SKM-1 treated with dmso at 0.1 percent for 144 hours (cell line): ENCODE measurements at regions not wholly inside any gene's neighbourhood (a gene's known extent, or its start where the extent isn't known, plus 50 kb on each side); places are given as distances from the start of the nearest gene placed in this dataset.

Experiments used
- DNase-seq: peaks from one replicate; lab custom pipeline; 2025; ENCODE audit not compliant: unreplicated experiment; lab: John Stamatoyannopoulos, UW

DNA sequence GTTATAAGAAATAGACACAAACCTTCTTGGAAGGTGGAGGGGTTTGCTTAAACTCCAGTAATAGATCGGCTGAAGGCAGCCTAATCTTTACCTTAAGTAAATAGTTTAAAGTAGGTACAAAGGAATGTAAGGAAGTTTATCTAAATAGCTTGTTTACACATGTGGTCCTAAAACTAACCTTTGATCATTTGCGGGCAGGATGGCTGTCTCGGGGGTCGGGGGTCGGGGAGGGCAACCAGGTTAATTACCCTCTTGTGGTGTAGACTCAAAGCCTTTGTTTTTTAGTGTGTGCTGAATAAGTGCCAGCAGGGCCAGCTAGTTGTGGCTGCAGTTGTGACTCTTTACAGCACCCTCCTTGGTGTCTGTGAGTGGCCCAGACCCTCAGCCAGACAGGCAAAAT is 256.9 kb upstream of the SESN3 start:
- DNase-seq: no peak

DNA sequence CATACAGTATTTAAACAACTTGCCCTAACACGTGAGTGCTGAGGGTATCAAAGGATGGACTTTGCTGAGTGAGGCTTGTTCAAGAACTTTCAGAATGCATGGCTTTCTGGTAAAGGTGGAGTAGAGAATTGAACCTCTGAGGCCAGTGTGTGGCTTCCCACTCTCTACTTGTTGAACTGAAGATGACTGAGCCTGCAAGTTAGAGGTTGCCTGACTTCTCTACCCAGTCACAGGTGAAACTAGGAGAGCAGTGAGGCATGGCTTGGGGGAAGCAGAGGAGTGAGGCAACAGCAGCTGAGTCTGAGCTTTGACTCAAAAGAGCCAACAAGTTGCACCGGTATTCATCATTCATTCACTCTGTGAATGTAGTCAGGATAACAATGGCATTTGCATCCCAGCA is 256.4 kb upstream of the SESN3 start:
- no peak for DNase-seq

DNA sequence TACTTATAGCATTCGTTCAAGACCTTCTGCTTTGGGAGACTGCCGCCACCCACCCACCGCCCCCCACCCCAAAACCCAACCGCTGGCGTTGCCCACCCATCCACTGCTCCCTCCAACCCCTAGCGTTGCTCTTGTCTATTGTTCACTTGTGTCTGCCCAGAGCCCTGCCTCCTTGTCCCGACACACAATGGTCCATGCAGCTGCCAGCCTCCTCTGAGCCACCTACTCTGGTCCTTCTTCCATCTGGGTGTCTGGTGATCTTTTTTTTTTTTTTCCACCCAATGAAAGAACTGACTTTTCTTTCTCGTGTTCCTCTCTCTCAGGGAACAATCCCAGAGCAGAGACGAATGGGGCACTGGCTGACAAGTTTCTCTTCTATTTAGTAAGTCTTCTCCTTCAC is 256.0 kb upstream of the SESN3 start:
- no peak for DNase-seq

DNA sequence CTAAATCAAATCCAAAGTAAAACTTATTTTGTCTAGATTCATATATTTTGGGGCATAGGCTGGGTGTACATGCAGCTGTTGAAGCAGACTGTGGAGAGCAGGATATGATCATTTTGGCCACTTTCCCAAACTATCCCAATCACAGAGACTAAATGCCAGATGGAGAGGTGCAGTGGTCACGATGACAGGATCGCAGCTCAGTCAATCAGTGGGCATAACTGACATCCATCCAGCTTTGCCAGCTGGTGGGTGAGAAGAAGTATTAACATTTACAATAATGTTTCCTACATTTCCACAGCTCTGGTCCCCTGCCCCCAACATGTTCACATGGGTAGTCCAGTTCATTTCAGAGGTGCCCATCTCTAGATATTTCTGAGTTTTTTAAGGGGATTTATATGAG is 255.5 kb upstream of the SESN3 start:
- DNase-seq: no peak

DNA sequence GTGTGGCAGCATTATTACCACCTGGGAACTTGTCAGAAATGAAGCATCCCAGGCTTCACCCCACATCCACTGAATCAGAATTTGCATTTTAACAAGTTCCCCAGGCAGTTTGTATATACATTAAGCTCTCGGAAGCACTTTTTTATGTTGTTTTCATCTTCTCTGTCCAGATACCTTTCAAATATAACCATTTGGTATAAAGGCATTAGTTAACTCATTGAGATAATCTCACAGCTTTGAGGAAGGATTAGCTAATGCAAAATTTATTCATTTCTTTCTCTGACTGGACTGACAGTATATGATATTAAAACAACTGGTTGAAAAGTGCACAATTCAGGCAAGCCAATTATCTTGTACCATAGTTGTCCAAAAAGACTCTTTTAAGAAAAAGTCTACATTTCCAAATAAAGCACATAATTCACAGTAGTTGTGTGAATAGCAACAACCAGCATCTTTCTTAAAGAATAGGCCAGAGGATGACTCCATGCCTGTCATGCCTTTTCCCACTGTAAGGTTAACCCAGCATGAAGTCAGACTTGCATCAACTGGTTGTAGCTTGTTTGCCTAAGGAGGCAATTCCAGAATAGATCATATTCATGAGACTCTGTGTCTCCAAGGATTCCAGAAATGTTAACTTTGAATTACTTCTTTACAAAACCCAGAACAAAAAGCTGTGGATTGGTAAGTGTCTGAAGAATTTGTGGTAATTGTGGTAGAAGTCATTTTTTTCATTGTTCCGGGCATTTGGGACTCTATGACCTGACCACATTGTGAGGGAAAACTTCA is 254.3 kb upstream of the SESN3 start:
- DNase-seq: no peak

DNA sequence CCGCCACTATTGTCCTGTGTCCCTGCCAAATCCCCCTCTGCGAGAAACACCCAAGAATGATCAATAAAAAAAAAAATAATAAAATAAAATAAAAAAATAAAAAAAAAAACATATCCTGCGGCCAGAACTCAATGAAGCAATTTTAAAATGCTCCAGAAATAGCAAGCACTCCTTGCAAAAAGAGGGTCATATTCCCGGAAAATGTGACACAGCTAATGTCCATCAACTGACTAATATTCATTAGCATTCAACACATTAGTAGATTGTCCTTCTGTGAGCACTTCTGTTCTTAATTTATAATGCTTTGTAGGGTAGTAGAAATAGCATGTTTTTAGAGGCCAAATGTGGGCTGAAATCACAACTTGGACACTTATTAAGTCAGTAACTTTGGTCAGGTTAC is 252.3 kb upstream of the SESN3 start:
- no peak for DNase-seq

DNA sequence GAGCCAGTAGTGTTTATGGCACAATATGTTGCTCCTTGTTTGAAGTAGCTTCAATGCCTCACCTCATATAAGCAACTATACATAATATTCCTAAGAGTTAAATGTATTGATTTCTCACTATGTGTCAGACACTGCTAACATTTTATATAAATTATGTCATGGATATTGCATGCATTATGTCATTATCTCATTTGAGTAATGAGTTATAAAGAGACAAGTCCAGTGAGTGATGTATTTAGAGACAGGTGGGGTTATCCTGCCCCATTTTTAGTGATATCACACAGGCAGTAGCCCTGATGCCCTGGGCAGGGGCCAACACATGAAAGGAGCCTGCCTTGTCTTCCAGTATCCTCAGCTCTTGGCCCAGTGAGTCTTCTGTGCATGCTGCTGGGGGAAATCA is 247.0 kb upstream of the SESN3 start:
- DNase-seq: no peak

DNA sequence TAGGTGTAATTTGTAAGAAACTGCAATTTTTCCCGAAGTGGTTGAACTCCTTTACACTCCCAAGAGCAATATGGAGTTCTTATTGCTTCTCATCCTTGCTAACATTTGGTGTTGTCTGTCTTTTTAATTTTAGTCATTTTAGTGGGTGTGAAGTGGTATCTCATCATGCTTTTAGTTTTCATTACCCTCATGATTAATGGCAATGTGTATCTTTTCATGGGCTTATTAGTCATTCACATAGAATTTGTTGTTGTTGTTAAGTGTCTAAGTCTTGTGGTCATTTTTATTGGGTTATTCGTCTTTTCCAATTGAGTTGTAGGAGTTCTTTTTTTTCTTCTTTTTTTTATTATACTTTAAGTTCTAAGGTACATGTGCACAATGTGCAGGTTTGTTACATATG is 238.3 kb upstream of the SESN3 start:
- no peak for DNase-seq

DNA sequence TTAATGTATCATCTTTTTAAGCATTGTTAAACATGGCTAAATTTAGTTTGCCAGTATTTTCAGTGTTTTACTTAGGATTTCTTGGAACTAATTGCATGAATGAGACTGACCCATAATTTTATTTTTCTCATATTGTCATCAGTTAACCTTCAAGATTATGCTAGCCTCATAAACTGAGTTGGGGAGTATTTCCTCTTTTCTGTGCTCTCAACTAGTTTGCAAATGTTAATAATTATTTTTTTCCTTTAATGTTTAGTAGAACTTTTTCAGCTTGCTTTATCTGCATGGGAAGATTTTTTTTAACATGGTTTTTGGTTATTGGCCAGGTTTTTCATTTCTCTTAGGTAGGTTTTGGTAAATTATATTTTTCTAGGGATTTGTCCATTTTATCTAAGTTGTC is 235.4 kb upstream of the SESN3 start:
- DNase-seq: no peak

DNA sequence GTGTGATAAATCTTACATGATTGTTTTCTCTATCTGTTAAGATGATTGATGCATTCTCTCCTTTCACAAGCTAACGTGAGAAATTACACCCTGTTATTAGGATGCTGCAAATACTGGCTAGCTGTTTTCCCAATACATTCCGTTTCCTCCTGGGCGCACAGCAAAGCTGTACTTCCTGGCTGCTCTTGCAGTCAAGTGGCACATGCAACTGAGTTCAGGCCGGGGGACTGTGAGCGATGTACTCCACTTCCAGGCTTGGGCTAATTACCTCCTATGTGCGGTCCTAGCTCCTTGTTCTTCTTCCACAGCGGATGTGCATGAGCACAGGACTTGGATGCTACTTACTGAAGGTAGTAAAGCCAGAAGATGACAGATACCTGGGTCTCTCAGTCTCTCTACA is 234.9 kb upstream of the SESN3 start:
- no peak for DNase-seq

DNA sequence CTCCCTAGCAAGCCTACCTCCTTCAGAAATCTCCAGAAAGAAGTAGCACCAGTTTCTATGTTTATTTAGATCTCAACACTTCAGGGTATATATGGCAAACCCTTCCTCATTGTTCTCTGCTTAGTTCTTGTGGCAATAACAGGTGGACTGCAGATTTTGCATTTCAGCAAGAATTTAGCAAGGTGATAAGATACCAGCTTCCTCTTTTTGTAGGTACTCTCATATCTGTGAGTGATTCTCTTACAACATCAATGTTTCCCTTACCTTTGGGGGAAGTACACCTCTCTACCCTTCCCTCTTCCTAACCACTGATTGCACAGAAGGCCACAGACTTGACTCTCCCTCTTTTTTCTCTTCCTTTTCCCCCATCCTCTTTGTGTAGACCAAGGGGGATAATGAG is 230.9 kb upstream of the SESN3 start:
- DNase-seq: peak; percentile 35

DNA sequence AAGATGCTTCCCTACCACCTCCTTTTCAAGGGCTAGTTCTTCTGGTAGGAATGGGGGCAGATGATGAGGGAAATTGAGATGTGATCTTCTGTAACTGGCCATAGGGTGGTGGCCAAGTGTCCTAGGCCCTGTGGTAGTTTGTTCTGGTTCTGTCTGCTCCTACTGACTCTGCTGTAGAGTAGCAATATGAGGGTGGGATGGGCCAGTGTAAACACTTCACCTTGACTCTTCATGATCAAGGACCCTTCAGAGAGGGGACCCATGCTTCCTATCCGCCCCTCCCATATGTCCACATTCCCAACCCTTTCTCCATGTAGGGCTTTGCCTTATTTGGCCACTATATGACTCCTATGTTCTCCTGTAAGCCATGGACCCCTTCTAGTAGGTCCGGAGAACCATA is 230.3 kb upstream of the SESN3 start:
- DNase-seq: no peak

DNA sequence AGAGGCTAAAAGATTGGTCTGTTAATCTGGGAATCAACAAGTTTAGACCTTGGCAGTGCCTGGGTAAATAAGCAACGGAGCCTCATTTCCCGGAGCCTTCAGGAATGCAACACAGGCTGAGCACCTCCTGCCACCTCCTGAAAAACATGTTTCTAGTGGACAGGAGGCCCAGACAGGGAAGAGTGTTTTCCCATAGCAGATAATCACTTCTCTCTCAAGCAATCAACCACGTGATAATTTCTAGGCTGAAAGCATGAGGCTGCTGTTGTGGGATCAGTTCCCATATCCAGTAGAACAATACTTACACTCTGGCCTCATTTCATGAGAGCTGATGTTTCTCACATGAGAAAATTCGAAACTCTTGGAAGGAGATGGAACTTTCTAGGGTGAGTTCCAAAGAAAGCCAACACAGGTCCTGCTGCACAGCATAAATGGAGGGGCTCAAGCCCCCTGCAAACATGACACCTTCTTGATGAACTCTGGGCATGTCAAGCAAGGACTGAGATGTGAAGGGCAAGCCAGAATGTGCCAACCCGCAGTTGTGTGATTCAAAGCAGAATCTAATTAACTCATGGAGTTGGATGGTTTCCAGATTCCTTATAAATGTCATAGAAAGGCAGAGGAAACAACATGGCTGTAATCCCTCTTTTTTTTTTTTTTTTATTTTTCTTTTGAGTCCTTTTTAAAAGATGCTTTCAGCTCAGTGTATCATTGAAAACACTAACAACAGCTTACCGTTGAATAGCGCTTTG is 228.5 kb upstream of the SESN3 start:
- no peak for DNase-seq

DNA sequence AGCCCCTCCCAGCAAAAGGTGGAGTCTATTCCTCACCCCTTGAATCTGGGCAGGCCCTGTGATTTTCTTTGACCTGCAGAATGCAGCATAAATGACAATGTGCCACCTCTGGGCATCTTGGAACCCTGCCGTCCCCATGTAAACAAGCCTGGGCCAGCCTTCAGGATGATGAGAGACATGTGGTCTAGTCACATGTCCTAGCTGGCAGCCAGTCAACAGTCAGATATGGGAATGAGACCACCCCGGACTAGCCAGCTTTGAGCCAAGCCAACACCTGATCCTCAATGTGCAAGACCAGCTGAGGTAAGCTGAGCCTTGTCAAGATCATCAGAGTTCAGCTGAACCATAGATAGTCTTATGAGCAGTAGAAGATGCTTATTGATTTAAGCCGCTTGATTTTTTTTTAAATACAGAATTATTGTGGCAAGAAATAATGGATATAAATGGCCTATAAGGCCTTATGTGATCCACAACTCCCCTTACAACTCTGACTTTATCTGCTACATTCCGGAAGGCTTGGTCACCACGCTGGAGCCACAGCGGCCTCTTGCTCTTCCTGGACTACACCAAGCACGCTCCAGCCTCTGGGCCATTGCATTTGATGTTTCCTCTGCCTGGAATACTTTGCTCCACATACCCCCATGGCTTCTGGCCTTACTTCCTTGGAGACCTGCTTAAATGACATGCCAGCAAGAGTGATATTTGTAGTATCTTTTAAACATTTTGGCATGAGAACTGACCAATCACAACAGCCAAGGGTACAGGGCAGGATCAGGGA is 225.9 kb upstream of the SESN3 start:
- DNase-seq: no peak

DNA sequence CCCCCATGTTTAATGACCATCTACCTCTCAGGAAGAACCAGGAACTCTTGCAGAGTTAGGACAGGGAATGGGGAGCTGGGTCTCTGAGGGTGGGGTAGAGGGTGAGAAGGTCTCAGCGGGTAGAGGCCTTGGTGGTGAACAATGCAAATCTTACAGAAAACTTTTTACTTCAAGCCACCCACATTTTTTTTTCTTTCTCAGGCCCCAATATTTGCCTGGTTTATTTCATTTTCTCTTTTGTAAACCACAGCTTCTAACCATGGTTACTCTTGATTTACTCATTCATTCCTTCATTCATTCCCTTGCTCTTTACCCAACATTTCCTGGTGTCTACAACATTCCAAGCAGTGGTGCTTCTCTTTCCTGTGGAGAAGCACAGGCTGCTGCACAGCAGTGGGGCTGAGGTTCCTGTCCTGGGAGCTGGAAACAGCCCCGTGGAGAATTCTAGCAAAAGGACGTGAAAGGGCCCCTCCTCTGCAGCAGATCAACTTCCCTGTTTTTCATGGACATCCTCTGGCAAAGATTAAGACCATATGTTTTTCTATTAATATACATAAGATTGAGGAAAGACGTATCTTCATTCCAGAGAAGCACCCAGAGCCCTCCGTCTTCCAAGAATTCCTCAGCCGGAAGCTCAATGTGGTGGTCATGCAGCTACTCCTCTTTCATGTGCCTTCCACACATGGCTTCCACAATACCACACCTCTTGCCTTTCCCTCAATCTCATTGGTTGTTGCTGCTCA is 224.4 kb upstream of the SESN3 start:
- no peak for DNase-seq

DNA sequence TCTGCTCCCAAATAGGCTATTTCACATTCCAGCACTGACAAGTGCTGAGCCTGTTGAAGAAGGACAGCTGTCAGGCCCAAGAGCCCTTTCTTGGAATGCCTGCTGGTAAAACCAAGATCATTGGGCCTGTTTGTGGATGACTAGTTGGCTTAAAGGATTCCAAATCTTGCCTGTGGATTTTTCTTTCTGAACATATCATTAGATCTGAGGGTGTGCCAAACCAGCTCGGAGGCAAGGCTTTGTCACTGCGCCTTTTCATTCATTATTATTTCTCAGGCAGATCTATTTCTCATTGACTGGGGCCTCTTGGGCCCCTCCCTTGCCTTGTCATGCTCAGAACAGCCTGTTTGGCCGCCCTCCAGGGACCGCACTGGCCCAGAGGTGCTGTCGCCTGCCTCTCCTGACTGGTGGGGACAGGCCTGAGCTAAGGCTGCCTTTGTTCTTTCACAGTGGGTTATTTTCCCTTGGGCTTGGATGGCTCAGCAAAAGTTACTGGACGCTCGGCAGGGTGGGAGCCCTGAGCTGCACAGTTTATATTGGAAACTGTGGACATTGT is 222.7 kb upstream of the SESN3 start:
- no peak for DNase-seq

DNA sequence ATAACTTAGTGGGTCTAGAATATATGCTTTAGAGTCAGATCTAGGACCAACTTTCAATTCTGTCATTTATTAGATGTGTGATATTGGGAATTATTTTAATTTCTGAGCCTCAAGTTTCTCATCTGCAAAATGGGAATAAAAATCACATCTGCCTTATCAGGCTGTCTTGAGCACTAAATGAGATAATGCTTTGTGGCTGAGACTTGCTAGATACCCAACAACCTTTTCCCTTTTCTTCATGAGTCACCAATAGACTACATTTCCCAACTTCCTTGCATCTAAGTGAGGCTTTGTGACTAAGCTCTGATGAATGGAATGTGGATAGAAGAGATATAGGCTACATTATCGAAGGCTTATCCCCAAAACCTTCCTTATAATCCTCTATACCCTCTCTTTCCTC is 220.7 kb upstream of the SESN3 start:
- DNase-seq: peak; percentile 1

DNA sequence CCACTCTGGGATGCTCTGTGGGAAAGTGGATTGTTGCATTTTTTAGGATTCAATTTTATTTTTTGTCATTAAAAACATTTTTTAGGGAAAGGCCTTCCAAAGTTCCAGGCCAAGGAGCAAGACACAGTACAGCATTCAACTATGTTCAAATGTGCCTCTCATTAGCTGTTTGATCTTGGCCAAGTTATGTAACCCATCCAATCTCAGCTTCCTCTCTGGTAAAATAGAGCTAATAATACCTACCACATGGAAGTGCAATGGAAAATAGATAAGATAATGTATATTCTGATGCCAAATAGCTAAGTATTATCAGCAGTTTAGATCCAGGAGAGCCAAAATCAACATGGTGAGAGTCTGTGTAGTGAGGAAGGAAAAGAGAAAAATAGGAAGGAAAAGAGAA is 220.3 kb upstream of the SESN3 start:
- DNase-seq: no peak

DNA sequence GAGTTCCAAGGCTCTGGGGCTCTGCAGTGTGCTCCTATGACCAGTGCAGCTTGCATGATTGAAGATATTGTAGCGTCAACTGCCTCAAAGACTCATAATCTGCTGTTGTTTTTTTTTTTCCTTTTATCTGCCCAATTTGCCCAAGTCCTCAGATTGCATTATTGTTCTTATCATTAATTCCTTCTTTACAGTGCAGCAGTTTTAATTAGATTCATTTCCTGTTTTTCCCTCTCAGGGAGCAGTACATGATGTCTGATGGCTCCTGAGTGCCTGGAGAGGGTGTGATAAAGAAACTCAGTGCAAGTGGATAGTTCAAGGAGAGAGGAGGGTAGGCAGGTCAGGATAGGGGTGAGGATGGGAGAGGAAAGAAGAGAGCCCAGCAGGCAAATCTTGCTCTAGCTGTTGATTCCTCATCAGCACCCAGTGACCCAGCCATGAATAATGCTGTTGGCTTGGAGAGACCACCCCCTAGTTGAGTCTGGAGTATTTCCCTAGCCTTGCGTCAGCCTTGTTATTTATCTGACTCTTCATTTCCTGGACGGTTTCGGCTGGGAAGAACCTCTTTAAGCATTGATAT is 219.6 kb upstream of the SESN3 start:
- DNase-seq: no peak

DNA sequence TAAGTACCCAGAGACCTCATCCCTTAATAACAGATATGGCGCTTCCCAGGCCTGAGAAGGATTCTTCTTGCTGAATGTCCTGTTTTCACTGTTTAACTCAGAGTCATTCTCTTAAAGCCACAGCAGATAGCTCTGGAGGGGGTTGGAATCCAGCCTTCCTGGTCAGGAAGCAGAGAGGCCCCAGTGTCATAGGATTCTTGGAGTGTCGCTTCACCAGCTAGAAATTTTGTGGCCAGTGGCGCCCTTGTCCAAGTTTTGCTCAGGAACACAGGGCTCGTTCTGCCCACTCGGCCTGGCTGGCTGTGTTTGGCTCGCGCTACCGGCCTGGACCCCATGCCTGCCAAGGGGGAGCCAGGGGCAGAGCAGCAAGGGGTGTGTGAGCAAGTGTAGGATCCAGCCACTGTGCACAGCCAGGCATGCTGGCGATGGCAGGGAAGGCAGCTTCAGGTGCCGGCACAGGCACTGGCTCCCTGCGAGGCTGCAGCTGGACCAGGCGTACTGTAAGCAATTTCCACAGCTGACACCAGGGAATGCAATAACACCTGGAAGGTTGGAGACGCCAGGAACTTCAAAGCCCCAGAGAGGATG is 214.8 kb upstream of the SESN3 start:
- no peak for DNase-seq
